Glutamatergic neuron (in vitro differentiated cells): ENCODE measurements at regions not wholly inside any gene's neighbourhood (a gene's known extent, or its start where the extent isn't known, plus 50 kb on each side); places are given as distances from the start of the nearest gene placed in this dataset.
"Not testable (repeated sequence)": the region's sequence is repeated elsewhere in the genome, so short reads cannot be mapped to it uniquely, and the experiment has no call there.

Source experiments
- DNase-seq: peaks from one replicate; pipeline ENCODE4 v3.0.0; 2022
- H3K27ac Mint-ChIP-seq: one replicate; pipeline ENCODE4 v1.8.0; 2020; ENCODE audit warnings: mild to moderate bottlenecking, mixed read lengths, inconsistent platforms; ENCODE audit not compliant: unreplicated experiment
- H3K27me3 Mint-ChIP-seq: one replicate; pipeline ENCODE4 v1.8.0; 2020; ENCODE audit warnings: mild to moderate bottlenecking, moderate library complexity, mixed read lengths, inconsistent platforms; ENCODE audit not compliant: unreplicated experiment
- H3K36me3 Mint-ChIP-seq: one replicate; pipeline ENCODE4 v1.8.0; 2020; ENCODE audit warnings: mild to moderate bottlenecking, mixed read lengths, inconsistent platforms; ENCODE audit not compliant: unreplicated experiment
- H3K4me1 Mint-ChIP-seq: one replicate; pipeline ENCODE4 v1.8.0; 2020; ENCODE audit warnings: mild to moderate bottlenecking, low read depth, mixed read lengths, inconsistent platforms; ENCODE audit not compliant: unreplicated experiment
- H3K4me3 Mint-ChIP-seq: one replicate; pipeline ENCODE4 v1.8.0; 2020; ENCODE audit warnings: mild to moderate bottlenecking, mixed read lengths, inconsistent platforms; ENCODE audit not compliant: unreplicated experiment
- H3K9me3 Mint-ChIP-seq: one replicate; pipeline ENCODE4 v1.8.0; 2020; ENCODE audit warnings: mild to moderate bottlenecking, moderate library complexity, mixed read lengths, inconsistent platforms; ENCODE audit not compliant: unreplicated experiment
- TF ChIP-seq, protein P1 (sequence below): fragments of 200-600 bp; sonication (generic); IDR thresholded peaks from one replicate; pipeline ENCODE4 v1.5.0; 2021; ENCODE audit not compliant: partially characterized antibody, unreplicated experiment

DNA sequence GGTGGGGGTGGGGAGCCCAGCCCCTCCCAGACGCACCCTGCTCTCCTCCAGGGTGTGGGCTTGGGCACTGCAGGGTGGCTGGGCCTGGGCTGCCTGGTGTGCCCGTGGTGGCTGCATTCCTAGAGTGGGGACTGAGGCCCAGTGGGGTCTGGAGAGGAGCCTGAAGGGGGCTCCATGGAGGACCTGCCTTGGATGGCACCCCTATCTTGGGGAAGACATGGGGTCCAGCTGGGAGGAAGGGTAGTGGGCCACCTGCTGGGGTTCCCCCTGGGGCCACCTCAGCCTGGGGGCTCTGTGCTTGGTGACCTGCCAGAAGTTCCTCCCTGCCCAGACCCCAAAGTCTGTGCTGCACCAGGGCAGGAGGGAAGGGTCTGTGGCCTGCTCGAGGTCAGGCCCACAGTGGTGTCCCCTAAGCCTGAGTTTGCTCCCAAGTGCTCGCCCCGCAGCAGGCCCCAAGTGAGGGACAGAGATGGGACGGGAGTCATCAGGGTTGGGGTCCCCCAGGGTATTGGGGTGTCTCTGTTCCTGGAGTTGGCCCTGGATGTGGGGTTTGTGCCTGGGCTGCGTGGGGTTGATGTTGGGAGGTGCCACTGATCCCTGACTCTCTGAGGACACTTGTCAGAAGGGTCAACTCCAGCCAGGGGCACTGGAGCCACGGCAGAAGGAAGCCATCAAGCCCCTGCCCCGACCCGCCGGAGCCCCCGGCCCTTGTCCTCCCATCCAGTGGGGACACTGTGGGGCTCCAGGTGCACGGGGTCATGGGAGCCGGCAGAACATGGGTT, 382.9 kb downstream of the TMEM121 start:
- DNase-seq, result no peak
- Mint-ChIP-seq H3K36me3 (no peaks in the 10 kb centered on the region), H3K9me3 (peaks cover 18% of the 10 kb centered on the region), H3K27ac (no peak overlapping the region), H3K4me3 (no peak overlapping the region), H3K27me3 (peaks cover 2% of the 10 kb centered on the region), H3K4me1 (no peaks in the 10 kb centered on the region)
- TF ChIP-seq, protein P1, sequence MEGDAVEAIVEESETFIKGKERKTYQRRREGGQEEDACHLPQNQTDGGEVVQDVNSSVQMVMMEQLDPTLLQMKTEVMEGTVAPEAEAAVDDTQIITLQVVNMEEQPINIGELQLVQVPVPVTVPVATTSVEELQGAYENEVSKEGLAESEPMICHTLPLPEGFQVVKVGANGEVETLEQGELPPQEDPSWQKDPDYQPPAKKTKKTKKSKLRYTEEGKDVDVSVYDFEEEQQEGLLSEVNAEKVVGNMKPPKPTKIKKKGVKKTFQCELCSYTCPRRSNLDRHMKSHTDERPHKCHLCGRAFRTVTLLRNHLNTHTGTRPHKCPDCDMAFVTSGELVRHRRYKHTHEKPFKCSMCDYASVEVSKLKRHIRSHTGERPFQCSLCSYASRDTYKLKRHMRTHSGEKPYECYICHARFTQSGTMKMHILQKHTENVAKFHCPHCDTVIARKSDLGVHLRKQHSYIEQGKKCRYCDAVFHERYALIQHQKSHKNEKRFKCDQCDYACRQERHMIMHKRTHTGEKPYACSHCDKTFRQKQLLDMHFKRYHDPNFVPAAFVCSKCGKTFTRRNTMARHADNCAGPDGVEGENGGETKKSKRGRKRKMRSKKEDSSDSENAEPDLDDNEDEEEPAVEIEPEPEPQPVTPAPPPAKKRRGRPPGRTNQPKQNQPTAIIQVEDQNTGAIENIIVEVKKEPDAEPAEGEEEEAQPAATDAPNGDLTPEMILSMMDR, result no peak

DNA sequence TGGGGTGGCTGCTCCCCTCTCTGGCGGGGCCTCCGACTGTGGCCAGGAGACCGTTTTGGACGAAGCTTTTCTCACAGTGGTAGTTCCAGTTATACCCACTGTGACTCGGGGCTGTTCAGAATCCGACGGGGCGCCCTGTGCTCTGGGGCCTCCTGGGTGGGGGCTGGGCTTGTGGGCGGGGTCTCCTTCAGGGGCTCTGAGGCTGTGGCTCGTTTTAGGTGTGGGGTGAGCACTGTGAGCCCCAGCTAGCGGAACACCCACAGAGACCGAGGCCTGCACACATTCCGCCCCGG, 383.4 kb downstream of the TMEM121 start:
- not testable (repeated sequence) for DNase-seq, H3K4me1 Mint-ChIP-seq, H3K36me3 Mint-ChIP-seq, H3K27me3 Mint-ChIP-seq, H3K4me3 Mint-ChIP-seq, H3K27ac Mint-ChIP-seq
- H3K9me3 Mint-ChIP-seq, result peaks cover 18% of the 10 kb centered on the region

DNA sequence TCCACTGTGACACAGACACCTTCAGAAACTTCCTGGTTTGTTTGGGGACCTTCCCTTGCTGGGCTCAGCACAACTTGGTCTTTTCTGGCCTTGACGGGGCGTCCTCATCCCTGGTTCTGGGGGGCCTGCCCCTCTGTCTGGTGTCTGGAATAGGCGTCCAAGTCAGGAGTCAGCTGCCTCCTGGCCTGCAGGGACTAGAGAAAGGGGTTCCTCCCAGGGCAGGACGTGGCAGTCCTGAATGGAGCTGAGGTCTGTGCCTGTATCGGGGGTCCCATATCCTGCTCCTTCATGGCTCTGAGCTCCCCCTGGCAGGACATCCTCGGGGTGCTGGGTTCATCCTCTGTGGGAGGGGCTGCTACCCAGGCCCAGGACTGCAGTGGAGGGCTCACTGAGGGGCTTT, 384.0 kb downstream of the TMEM121 start:
- TF ChIP-seq, protein P1, result no peak
- DNase-seq, result no peak

DNA sequence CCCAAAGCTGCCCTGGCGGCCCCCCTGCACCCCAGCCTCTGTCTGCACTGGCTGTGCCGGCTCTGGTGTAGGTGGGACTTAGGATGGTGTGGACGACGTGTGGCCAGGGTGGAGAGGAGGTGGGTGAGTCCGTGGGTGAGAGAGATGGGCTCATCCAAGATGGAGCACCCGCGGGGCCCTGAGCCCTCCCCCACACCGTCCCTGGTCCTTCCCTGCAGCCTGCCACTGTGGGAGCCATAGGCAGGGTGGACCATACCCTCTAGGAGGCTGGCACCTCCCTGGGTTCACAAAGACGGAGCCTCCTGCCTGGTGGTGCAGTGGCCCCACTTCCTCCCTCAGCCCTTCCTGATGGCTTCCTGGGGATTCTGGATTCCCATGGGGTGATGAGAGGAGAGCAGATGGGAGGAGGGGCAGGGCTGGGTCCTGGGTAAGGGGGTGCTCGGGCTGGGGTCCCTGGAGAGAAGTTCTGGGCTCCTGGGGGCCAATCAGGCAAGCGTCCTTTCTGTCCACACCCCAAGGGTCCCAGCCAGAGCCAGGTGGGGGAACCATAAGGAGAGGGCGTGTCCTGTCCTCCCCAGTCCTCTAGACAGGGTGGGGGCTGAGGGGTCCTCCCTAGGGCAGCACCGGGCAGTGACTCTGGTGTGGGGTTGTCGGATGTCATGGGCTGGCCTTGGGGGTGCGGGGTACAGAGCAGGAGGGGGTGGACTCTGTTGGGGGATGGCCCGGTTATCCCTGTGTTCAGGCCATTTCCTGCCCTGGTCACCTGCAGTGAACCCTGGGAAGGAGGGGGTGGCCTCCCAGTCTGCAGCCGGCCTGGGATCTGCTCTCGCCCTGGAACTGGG, 384.8 kb downstream of the TMEM121 start:
- TF ChIP-seq, protein P1, result no peak
- H3K4me1 Mint-ChIP-seq, result no peaks in the 10 kb centered on the region
- no peak for DNase-seq
- peaks cover 2% of the 10 kb centered on the region for H3K27me3 Mint-ChIP-seq
- peaks cover 15% of the 10 kb centered on the region for H3K9me3 Mint-ChIP-seq
- H3K27ac Mint-ChIP-seq, result no peak overlapping the region
- H3K36me3 Mint-ChIP-seq, result no peaks in the 10 kb centered on the region
- H3K4me3 Mint-ChIP-seq, result no peak overlapping the region

More for the DNA sequence above, 384.0 kb downstream of the TMEM121 start:
- Mint-ChIP-seq H3K4me1 (no peaks in the 10 kb centered on the region), H3K27me3 (peaks cover 2% of the 10 kb centered on the region), H3K36me3 (no peaks in the 10 kb centered on the region), H3K4me3 (no peak overlapping the region), H3K27ac (no peak overlapping the region), H3K9me3 (peaks cover 18% of the 10 kb centered on the region)

DNA sequence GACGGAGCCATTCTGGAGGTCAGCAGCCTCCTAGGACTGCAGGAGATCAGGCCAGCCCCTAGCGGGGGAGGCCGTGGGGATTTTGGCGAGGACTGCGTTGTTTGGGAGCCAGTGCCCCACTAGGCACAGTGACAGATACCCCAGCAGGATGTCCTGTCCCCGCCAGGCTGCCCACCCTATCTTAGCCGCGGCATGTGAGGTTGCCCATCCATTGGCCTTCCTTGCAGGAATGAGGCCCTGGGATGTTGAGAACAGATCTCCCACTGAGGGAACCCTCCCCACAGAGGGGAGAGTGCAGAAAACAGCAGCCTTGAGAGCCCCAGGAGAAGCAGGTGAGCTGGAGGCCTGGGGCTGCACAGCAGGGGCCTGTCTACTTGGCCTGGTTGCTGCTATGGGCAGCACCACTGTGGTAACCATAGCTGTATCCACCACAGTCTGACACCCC, 385.5 kb downstream of the TMEM121 start:
- H3K4me3 Mint-ChIP-seq, H3K27me3 Mint-ChIP-seq, DNase-seq, H3K36me3 Mint-ChIP-seq, H3K4me1 Mint-ChIP-seq, H3K27ac Mint-ChIP-seq: not testable (repeated sequence)
- H3K9me3 Mint-ChIP-seq, result peaks cover 13% of the 10 kb centered on the region
